ENCODE measurements at regions not wholly inside any gene's neighbourhood (a gene's known extent, or its start where the extent isn't known, plus 50 kb on each side); places are given as distances from the start of the nearest gene placed in this dataset.

GRCh38 chr7:106163257-106163656 lies 51.1 kb upstream of the SYPL1 start (continued):
- no peak for TF ChIP-seq ATF3 (IDR thresholded peaks at IDR 0.05; ENCODE audit: insufficient read depth, low read depth, low read length)
- no peak for TF ChIP-seq SP2 (IDR thresholded peaks at IDR 0.05; ENCODE audit: low read length)
- no peak for TF ChIP-seq HDAC2 (IDR thresholded peaks at IDR 0.05; ENCODE audit: borderline replicate concordance in 1 of 2, low read depth in 2 of 2, low read length in 2 of 2)
- no peak for TF ChIP-seq CHD2 (IDR thresholded peaks at IDR 0.05; ENCODE audit: low read length)
- no peak for TF ChIP-seq RNF2 (IDR thresholded peaks at IDR 0.05; ENCODE audit: borderline replicate concordance, low read depth, low read length, missing control alignments, poor library complexity, severe bottlenecking)
- TF ChIP-seq POLR2A (IDR thresholded peaks at IDR 0.05; ENCODE audit: control extremely low read depth in 1 of 2, low read depth in 2 of 2, low read length in 2 of 2): no peak
- TF ChIP-seq TAF1 (IDR thresholded peaks at IDR 0.05; ENCODE audit: low read depth, low read length): no peak

All from H1 (cell line).